Epithelial cell of prostate (primary cell): ENCODE measurements at regions not wholly inside any gene's neighbourhood (a gene's known extent, or its start where the extent isn't known, plus 50 kb on each side); places are given as distances from the start of the nearest gene placed in this dataset.
"Not testable (repeated sequence)": the region's sequence is repeated elsewhere in the genome, so short reads cannot be mapped to it uniquely, and the experiment has no call there.

ENCODE experiments used
- DNase-seq: peaks from one replicate; pipeline ENCODE4 v3.0.0-alpha.2; 2011; ENCODE audit warnings: low read depth, low spot score
- H3K27ac ChIP-seq: fragments of 450-650 bp; 2 replicates; pipeline ENCODE4 v1.5.1; 2017; ENCODE audit warnings: mild to moderate bottlenecking

GRCh38 chr20:48532028-48532427 lies 295.8 kb downstream of the PREX1 start:
- DNase-seq: no peak
- H3K27ac ChIP-seq: no peak overlapping the region

- DNase-seq: no peak
- H3K27ac ChIP-seq: no peak overlapping the region
These were observed 296.3 kb downstream of the PREX1 start for GRCh38 chr20:48531505-48531904.

DNA sequence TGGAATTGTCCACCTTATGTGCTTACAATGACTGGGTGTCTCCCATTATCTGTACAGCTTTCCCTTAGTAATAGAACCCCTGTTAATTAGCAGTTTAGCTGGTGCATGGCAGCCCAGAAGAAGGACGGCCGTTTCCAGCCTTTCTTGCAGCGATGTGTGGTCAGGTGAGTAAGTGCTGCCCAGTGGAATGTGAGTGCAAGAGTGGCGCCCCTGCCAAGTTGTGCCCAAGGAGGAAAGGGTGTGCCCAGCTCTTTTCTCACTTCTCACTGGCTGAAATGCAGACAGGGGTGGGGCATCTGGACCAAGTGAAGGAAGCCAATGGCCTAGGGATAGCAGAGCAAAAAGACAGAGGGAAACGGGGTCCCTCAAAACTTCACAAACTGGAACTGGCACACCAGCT lies 296.8 kb downstream of the PREX1 start:
- DNase-seq: no peak
- no peak overlapping the region for H3K27ac ChIP-seq

- no peak overlapping the region for H3K27ac ChIP-seq
- DNase-seq: no peak
These were observed 299.5 kb downstream of the PREX1 start for GRCh38 chr20:48528346-48528745.

DNA sequence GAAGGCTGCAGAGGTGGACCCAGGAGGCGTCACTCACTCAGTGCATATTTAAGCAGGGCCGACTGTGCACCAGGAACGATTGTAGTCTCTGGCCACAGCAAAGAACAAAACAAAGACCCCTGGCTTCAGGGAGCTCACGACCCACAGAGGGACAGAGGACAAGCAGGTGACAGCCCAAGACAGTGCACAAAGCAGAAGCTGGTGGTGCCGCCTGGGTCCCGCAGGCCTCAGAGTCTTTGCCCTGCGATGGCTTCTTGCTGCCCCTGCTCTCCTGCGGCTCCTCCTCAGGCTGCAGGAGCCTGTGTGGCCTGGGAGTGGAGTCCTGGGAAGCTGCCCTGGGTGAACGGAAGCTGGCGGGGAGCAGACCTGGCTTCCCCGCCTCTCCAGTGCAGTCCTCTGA lies 300.0 kb downstream of the PREX1 start:
- no peak for DNase-seq
- no peak overlapping the region for H3K27ac ChIP-seq

DNA sequence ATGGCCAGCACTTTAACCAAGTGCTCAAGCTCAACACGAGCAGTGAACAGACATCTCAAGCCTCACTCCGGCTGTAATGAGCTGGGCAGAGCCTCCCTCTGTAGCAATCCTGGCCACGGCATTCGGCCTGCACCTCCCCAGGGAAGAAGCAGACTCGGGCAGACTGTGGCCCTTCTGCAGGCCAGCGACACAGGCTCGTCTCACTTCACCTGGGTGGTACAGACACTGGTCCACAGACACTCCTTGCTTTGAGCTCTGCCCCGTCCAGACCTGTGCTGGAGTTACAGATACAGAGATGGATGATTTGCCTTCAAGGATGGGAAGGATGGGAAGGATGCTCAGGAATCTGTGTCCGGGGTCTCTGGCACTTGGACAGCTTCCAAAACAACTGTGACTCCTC lies 300.9 kb downstream of the PREX1 start:
- no peak for DNase-seq
- H3K27ac ChIP-seq: no peak overlapping the region

GRCh38 chr20:48525400-48525799 lies 302.4 kb downstream of the PREX1 start:
- no peak for DNase-seq

GRCh38 chr20:48524582-48524981 lies 303.2 kb downstream of the PREX1 start:
- no peak overlapping the region for H3K27ac ChIP-seq
- DNase-seq: no peak

More at GRCh38 chr20:48525400-48525799, 302.4 kb downstream of the PREX1 start:
- no peak overlapping the region for H3K27ac ChIP-seq

DNA sequence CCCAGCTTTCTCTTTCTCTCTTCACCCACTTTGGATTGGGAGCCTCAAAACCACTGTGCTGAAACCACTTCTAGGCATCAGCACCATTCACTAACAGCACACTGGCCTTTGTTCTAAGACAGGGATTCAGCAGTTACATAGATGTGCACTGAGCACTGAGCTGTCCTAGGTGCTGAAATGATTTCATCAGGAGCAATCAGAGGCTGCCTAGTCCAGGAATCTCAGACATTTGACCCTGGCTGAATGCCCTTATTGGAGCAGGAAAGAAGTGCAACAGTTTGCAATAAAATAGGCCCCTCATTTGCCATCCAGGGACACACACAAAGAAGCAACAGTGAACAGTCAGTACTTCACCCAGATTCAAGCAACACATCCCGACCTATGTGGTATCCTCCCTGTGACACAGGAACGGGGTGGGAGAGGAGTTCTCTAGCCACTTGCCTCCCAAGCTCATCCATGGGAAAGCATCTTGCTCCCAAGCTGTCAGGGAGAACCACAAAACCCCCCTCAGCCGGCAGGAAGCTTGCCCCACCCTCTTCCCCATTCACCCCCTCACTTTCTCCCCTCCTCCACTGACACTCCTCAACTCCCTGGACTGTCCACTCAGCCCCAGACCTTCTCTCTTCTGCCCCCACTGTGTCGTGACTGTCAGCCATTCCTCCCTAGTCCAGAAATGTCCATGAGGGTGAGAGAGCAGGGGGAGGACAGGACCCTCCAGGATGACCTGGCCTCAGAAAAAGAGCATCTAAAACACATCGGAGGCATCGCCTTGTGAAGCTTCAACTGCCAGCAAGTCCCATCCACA lies 304.4 kb downstream of the PREX1 start:
- H3K27ac ChIP-seq: no peak overlapping the region
- DNase-seq: no peak

GRCh38 chr20:48521121-48521520 lies 306.7 kb downstream of the PREX1 start:
- DNase-seq: no peak
- H3K27ac ChIP-seq: no peak overlapping the region

DNA sequence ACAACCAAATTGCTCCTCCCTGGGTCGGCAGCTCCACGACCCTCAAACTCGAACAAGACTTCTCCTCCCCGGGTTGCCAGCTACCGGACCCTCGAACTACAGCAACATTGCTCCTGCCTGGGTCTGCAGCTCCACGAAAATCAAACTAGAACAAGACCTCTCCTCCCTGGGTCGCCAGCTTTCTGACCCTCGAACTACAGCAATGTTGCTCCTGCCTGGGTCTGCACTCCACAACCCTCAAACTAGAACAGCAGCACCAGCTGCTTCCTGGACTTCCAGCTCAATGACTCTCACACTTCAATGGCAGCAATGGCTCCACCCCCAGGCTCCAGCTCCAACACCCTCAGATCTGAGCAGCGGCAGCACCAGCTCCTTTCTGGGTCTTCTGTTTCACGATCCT lies 311.6 kb downstream of the PREX1 start:
- not testable (repeated sequence) for H3K27ac ChIP-seq, DNase-seq

DNA sequence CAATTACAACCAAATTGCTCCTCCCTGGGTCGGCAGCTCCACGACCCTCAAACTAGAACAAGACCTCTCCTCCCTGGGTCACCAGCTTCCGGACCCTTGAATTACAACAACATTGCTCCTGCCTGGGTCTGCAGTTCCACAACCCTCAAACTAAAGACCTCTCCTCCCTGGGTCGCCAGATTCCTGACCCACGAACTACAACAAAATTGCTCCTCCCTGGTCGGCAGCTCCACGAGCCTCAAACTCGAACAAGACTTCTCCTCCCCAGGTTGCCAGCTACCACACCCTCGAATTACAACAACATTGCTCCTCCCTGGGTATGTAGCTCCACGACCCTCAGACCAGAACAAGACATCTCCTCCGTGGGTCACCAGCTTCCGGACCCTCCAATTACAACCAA lies 313.2 kb downstream of the PREX1 start:
- not testable (repeated sequence) for DNase-seq, H3K27ac ChIP-seq

DNA sequence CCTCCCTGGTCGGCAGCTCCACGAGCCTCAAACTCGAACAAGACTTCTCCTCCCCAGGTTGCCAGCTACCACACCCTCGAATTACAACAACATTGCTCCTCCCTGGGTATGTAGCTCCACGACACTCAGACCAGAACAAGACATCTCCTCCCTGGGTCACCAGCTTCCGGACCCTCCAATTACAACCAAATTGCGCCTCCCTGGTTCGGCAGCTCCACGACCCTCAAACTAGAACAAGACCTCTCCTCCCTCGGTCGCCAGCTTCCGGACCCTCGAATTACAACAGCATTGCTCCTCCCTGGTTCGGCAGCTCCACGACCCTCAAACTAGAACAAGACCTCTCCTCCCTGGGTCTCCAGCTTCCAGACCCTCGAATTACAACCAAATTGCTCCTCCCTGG lies 315.3 kb downstream of the PREX1 start:
- not testable (repeated sequence) for H3K27ac ChIP-seq, DNase-seq

- not testable (repeated sequence) for H3K27ac ChIP-seq, DNase-seq
These were observed 322.7 kb downstream of the PREX1 start for GRCh38 chr20:48505066-48505465.

GRCh38 chr20:48503166-48503815 lies 324.5 kb downstream of the PREX1 start:
- DNase-seq: no peak
- H3K27ac ChIP-seq: no peak overlapping the region

- no peak for DNase-seq
These were observed 325.0 kb downstream of the PREX1 start for GRCh38 chr20:48502758-48503157.

GRCh38 chr20:48502016-48502415 lies 325.8 kb downstream of the PREX1 start:
- no peak for DNase-seq
- no peak overlapping the region for H3K27ac ChIP-seq

More at GRCh38 chr20:48502758-48503157, 325.0 kb downstream of the PREX1 start:
- no peak overlapping the region for H3K27ac ChIP-seq

GRCh38 chr20:48500900-48501299 lies 326.9 kb downstream of the PREX1 start:
- not testable (repeated sequence) for DNase-seq, H3K27ac ChIP-seq

- DNase-seq, H3K27ac ChIP-seq: not testable (repeated sequence)
These were observed 328.9 kb downstream of the PREX1 start for GRCh38 chr20:48498939-48499338.

- not testable (repeated sequence) for H3K27ac ChIP-seq, DNase-seq
These were observed 329.7 kb downstream of the PREX1 start for GRCh38 chr20:48498125-48498524.

- H3K27ac ChIP-seq: no peak overlapping the region
These were observed 333.8 kb downstream of the PREX1 start for GRCh38 chr20:48493966-48494365.

DNA sequence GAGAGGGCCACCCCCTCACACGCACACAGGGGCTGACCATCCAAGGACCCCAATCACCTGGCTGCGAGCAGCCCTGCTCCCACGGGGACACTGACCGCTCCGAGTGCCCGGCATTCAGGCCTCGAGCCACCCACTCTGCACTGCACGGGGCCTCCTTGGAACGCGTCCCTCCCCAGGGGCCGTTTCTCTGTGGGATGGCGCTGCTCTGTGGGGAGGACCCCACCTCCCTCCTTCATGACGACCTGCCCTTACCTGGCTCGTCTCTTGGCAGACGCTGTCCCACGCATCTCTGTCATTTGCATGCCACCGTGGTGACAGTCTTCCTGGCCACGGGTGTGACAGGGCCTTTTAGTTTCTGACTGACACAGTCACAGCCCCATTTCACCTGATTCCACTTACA lies 334.5 kb downstream of the PREX1 start:
- DNase-seq, H3K27ac ChIP-seq: not testable (repeated sequence)

More at GRCh38 chr20:48493966-48494365, 333.8 kb downstream of the PREX1 start:
- DNase-seq: no peak
